ENCODE measurements at regions not wholly inside any gene's neighbourhood (a gene's known extent, or its start where the extent isn't known, plus 50 kb on each side); places are given as distances from the start of the nearest gene placed in this dataset.

DNA sequence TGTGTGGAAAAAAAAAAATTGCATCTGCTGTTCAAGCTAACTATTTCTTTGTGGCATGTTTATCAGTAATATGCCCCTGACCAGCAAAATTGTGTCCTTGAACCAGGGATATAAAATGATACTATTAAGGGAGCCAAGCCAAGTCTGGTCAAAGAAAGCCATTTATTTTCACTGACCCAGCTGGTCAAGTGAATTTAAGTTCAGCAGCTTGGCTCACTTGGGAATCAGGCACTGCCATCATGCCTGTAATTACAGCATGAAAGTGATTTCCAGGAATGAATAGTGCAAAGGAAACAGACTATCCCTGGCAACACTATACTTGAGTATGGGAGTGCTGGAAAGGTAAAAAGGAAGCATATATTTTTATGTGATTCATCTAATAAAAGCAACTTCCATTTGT is 934.6 kb upstream of the CDH8 start:
- H3K9me3 ChIP-seq (replicated peaks; ENCODE audit: low read length), result no peaks in the 10 kb centered on the region

DNA sequence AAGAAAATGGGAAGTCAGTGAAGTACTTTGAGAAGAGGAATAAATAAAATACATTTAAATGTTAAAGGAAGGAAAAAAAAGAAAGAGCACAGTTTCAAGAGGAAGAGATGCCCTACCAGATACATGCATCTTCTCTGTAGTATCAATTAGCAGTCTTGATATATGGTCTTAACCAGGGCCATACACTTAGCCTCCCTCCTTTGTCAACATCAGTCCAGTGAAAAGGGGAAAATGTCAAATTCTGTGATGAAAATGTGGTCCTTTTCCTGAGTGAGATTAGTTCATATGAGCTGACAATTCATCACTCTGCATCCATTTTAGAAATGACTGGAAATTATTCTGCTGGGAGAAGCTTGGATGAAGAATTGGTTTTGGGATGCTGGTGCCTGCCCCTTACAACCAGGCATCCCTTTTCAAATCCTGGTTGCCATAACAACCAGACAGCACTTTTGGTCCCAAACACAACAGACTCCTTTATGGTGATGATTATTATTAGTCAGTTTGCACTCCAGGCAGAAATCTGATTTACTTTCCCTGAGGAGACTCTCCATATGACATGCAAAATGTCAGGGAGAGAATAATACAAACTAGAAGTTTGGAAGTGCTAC is 933.6 kb upstream of the CDH8 start:
- H3K4me3 ChIP-seq (ENCODE audit: low read length), result no peak overlapping the region
- no peaks in the 10 kb centered on the region for H3K27me3 ChIP-seq (ENCODE audit: control insufficient read depth, insufficient read depth, low read length)
- peaks cover 4% of the 10 kb centered on the region for H3K9me3 ChIP-seq (replicated peaks; ENCODE audit: low read length)
- no peak overlapping the region for H3K9ac ChIP-seq (ENCODE audit: low read depth, low read length)
- H3K4me1 ChIP-seq (ENCODE audit: control insufficient read depth, insufficient read depth, low read length), result no peaks in the 10 kb centered on the region
- H3K36me3 ChIP-seq (ENCODE audit: insufficient read depth, low read length), result no peaks in the 10 kb centered on the region
- H3K4me2 ChIP-seq (ENCODE audit: low read length), result no peak overlapping the region

More for the DNA sequence above, 934.6 kb upstream of the CDH8 start:
- no peaks in the 10 kb centered on the region for H3K27me3 ChIP-seq (ENCODE audit: control insufficient read depth, insufficient read depth, low read length)
- no peaks in the 10 kb centered on the region for H3K36me3 ChIP-seq (ENCODE audit: insufficient read depth, low read length)
- H3K4me3 ChIP-seq (ENCODE audit: low read length), result no peak overlapping the region
- no peak overlapping the region for H3K9ac ChIP-seq (ENCODE audit: low read depth, low read length)
- H3K4me2 ChIP-seq (ENCODE audit: low read length), result no peak overlapping the region
- no peaks in the 10 kb centered on the region for H3K4me1 ChIP-seq (ENCODE audit: control insufficient read depth, insufficient read depth, low read length)

DNA sequence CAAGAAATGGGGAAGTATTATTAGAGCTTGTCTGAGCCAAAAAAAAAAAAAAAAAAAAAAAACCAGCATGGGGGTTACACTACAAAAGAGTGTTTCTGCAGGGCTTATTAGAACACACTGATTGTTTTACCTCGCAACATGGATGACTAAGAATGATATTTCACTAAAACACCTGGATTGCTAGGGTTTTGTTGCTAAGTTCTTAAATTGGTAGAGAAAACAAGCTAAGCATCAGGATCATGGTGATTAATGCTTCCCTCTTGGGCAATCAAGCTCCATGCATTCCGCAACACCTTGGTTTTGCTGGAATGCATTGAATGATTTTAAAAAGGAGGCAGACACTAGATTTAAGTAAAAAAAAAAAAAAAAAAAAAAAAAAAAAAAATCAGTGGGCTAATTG is 931.4 kb upstream of the CDH8 start:
- no peaks in the 10 kb centered on the region for H3K36me3 ChIP-seq (ENCODE audit: insufficient read depth, low read length)
- no peaks in the 10 kb centered on the region for H3K4me1 ChIP-seq (ENCODE audit: control insufficient read depth, insufficient read depth, low read length)
- H3K27me3 ChIP-seq (ENCODE audit: control insufficient read depth, insufficient read depth, low read length), result no peaks in the 10 kb centered on the region
- H3K9me3 ChIP-seq (replicated peaks; ENCODE audit: low read length), result peaks cover 4% of the 10 kb centered on the region
- H3K4me2 ChIP-seq (ENCODE audit: low read length), result no peak overlapping the region
- no peak overlapping the region for H3K4me3 ChIP-seq (ENCODE audit: low read length)
- no peak overlapping the region for H3K9ac ChIP-seq (ENCODE audit: low read depth, low read length)

DNA sequence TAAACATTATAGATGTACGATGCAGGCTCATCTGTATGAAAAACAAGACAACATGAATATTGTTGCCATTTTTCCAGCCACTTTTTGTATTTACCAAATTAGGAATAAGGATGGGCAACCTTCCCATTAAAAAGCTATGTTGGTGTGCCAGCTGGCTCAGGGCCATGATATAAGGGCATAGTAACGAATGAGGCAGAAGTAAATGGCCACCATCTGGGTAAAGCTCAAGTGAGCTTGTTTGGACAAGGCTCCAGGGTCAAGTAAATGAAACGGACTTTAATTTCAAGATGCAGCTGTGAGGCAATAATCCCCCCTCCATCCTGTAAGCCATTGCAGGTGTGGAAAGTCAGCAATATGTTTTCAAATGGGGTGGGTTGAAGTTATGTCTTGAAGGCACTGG is 930.9 kb upstream of the CDH8 start:
- H3K9me3 ChIP-seq (replicated peaks; ENCODE audit: low read length), result peaks cover 4% of the 10 kb centered on the region
- no peak overlapping the region for H3K9ac ChIP-seq (ENCODE audit: low read depth, low read length)
- no peaks in the 10 kb centered on the region for H3K36me3 ChIP-seq (ENCODE audit: insufficient read depth, low read length)
- no peak overlapping the region for H3K4me3 ChIP-seq (ENCODE audit: low read length)
- H3K27me3 ChIP-seq (ENCODE audit: control insufficient read depth, insufficient read depth, low read length), result no peaks in the 10 kb centered on the region
- no peaks in the 10 kb centered on the region for H3K4me1 ChIP-seq (ENCODE audit: control insufficient read depth, insufficient read depth, low read length)
- no peak overlapping the region for H3K4me2 ChIP-seq (ENCODE audit: low read length)

DNA sequence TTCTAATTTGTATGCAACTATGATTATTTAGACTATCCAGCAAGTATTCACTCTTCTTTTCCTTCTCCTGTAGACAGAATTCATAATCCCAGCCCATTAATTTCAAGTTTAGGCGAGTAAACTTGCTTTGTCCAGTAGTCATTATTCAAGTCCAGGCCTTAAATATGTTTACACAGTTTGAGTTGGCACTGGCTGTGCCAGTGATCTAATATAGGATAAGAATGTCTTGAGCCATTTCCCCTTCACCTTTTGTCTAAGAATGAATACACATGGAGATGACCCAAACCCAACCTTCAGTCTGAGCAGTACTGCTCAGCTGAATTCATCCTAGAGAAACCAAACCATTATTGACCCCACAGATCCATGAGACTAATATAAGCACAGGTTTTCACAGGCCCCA is 930.4 kb upstream of the CDH8 start:
- no peaks in the 10 kb centered on the region for H3K27me3 ChIP-seq (ENCODE audit: control insufficient read depth, insufficient read depth, low read length)
- H3K4me3 ChIP-seq (ENCODE audit: low read length), result no peak overlapping the region
- H3K4me1 ChIP-seq (ENCODE audit: control insufficient read depth, insufficient read depth, low read length), result no peaks in the 10 kb centered on the region
- H3K36me3 ChIP-seq (ENCODE audit: insufficient read depth, low read length), result no peaks in the 10 kb centered on the region
- no peak overlapping the region for H3K9ac ChIP-seq (ENCODE audit: low read depth, low read length)
- no peak overlapping the region for H3K4me2 ChIP-seq (ENCODE audit: low read length)
- peaks cover 4% of the 10 kb centered on the region for H3K9me3 ChIP-seq (replicated peaks; ENCODE audit: low read length)

DNA sequence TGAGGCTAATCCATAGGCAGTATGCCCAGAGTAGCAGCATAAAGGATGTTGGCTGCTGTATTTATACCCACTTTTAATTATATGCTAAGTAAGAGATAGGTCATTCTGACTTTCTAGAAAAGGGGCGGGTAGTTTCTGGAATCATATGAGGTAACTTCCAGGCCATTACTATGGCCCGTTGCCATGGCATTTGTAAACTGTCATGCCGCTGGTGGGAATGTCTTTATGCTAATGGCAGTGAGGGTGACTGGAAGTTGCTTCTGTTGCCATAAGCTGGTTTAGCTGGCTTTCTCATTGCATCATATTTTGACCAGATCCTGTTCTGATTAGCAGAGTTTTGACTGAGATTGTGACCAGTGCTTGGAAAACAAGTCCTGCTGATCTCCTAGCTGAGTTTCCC is 929.6 kb upstream of the CDH8 start:
- Histone ChIP-seq H3K9me3 (replicated peaks; ENCODE audit: low read length) (peaks cover 4% of the 10 kb centered on the region), H3K4me1 (ENCODE audit: control insufficient read depth, insufficient read depth, low read length) (no peaks in the 10 kb centered on the region), H3K27me3 (ENCODE audit: control insufficient read depth, insufficient read depth, low read length) (no peaks in the 10 kb centered on the region), H3K36me3 (ENCODE audit: insufficient read depth, low read length) (no peaks in the 10 kb centered on the region), H3K4me2 (ENCODE audit: low read length) (no peak overlapping the region), H3K9ac (ENCODE audit: low read depth, low read length) (no peak overlapping the region), H3K4me3 (ENCODE audit: low read length) (no peak overlapping the region)

DNA sequence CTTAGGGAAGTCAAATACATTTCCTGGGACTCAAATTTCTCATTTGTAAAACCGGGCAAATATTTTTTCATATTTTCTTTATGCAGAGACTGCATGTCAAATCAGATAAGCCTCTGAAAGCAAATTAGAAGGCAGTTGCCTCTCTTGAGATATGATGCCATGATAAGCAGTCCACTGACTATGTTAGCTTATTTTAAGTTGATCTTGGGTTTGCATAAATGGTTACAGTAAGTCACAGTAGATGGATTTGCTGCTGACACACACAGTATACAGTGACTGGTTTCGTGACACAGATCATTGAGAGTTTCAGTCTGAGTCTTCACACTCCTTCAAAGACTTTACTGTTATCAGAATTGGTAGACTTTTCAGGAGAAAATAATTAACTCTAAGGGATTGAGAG is 927.6 kb upstream of the CDH8 start:
- no peak overlapping the region for H3K4me3 ChIP-seq (ENCODE audit: low read length)
- no peaks in the 10 kb centered on the region for H3K36me3 ChIP-seq (ENCODE audit: insufficient read depth, low read length)
- no peak overlapping the region for H3K9ac ChIP-seq (ENCODE audit: low read depth, low read length)
- H3K4me2 ChIP-seq (ENCODE audit: low read length), result no peak overlapping the region
- peaks cover 4% of the 10 kb centered on the region for H3K9me3 ChIP-seq (replicated peaks; ENCODE audit: low read length)
- no peaks in the 10 kb centered on the region for H3K4me1 ChIP-seq (ENCODE audit: control insufficient read depth, insufficient read depth, low read length)
- H3K27me3 ChIP-seq (ENCODE audit: control insufficient read depth, insufficient read depth, low read length), result no peaks in the 10 kb centered on the region

DNA sequence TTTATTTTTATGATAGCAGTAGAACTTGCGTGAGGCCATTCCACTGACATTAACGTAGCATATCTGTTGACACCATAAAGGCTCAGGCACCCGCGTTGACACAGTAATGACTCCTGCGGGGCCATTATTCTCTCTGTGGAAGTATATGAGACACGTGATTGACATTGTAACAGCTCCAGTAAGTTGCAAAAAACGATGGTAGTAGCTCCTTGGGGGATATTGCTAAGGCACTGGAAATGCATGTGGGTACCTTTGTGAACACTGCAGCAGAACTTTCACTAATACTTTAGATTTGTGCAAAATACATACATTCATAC is 918.8 kb upstream of the CDH8 start:
- Histone ChIP-seq H3K4me3 (ENCODE audit: low read length) (no peak overlapping the region), H3K27me3 (ENCODE audit: control insufficient read depth, insufficient read depth, low read length) (no peaks in the 10 kb centered on the region), H3K36me3 (ENCODE audit: insufficient read depth, low read length) (no peaks in the 10 kb centered on the region), H3K4me2 (ENCODE audit: low read length) (no peak overlapping the region), H3K4me1 (ENCODE audit: control insufficient read depth, insufficient read depth, low read length) (no peaks in the 10 kb centered on the region), H3K9me3 (replicated peaks; ENCODE audit: low read length) (no peaks in the 10 kb centered on the region), H3K9ac (ENCODE audit: low read depth, low read length) (no peak overlapping the region)

DNA sequence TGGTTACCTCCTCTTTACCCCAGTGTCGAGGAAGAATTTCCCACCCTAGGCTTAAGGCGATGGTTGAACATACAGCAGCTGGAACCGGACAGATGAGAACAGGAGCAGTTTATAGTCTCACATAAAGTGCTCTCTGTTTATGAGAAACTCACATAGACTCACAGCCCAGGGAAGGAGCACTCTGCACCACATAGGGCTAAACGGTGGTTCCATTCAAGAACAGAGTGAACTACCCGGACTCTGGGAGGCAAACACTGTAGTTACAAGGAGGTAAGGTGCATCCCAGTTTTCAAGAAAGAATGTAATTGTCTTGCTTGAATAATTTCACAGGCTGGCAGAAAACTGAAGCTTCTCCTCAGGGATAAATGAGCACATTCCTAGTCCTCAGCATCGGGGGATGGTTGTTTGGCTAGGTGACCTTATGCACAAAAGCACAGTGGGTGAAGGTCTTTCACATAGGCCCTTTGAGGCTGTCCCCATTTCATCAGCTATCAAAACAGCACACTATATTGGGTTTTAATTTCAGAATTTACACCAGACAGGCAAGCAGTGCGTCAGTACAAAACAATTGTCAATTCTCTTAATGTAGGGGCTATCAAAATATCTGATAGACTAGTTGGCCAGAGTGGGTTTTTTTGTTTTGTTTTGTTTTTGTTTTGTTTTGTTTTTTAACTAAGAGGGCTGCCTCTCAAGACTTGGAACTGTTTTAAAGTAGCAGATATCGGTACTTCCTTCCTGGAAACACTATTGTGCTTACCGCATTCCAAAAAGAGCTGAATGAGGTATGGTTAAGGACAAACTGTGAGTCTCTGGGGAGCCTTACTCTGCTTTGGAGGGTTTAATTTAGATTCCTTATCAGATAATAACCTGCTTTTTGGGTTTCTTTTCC is 918.1 kb upstream of the CDH8 start:
- Histone ChIP-seq H3K9ac (ENCODE audit: low read depth, low read length) (no peak overlapping the region), H3K27me3 (ENCODE audit: control insufficient read depth, insufficient read depth, low read length) (no peaks in the 10 kb centered on the region), H3K4me2 (ENCODE audit: low read length) (no peak overlapping the region), H3K36me3 (ENCODE audit: insufficient read depth, low read length) (no peaks in the 10 kb centered on the region), H3K9me3 (replicated peaks; ENCODE audit: low read length) (no peaks in the 10 kb centered on the region), H3K4me1 (ENCODE audit: control insufficient read depth, insufficient read depth, low read length) (no peaks in the 10 kb centered on the region), H3K4me3 (ENCODE audit: low read length) (no peak overlapping the region)

DNA sequence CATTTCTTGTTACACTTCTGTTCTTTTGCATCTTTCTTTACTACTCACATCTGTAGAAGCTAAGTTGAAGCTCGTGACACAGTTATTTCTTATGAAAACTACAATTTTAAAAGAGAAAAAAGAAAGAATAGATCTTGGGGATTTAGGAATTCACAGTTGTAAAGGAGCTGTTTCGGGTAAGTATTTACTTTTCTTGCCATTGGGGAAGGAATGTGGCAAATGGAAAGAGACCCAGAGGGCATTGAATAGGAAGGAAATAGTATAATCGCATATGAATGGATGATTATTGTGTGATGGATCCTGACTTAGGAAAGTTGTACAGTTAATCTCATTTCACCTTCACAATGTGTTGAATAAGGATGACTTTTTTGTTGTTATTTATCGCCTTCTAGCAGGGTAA is 914.1 kb upstream of the CDH8 start:
- Histone ChIP-seq H3K4me2 (ENCODE audit: low read length) (no peak overlapping the region), H3K36me3 (ENCODE audit: insufficient read depth, low read length) (no peaks in the 10 kb centered on the region), H3K9ac (ENCODE audit: low read depth, low read length) (no peak overlapping the region), H3K27me3 (ENCODE audit: control insufficient read depth, insufficient read depth, low read length) (no peaks in the 10 kb centered on the region), H3K4me3 (ENCODE audit: low read length) (no peak overlapping the region), H3K9me3 (replicated peaks; ENCODE audit: low read length) (peaks cover 4% of the 10 kb centered on the region), H3K4me1 (ENCODE audit: control insufficient read depth, insufficient read depth, low read length) (no peaks in the 10 kb centered on the region)

DNA sequence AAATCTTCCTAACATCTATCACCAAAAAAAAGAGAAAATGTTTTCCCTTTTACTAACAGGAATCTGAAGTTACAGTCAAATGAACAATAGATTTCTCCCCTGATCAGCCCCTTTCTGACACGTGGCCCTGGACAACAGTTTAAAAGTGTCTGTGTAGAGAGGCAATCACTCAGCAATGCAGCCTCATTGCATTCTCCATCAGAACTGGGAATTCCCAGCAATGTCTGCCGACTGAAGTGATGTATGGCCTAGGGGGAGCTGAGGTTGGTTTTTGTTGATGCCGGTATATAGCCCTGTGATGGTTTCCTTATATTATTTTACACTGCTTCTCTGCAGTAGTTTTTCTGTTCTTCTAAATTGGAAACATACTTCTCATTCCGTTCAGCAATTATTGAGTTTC is 904.3 kb upstream of the CDH8 start:
- no peak overlapping the region for H3K9ac ChIP-seq (ENCODE audit: low read depth, low read length)
- no peaks in the 10 kb centered on the region for H3K27me3 ChIP-seq (ENCODE audit: control insufficient read depth, insufficient read depth, low read length)
- no peaks in the 10 kb centered on the region for H3K9me3 ChIP-seq (replicated peaks; ENCODE audit: low read length)
- H3K4me3 ChIP-seq (ENCODE audit: low read length), result no peak overlapping the region
- H3K4me2 ChIP-seq (ENCODE audit: low read length), result no peak overlapping the region
- no peaks in the 10 kb centered on the region for H3K4me1 ChIP-seq (ENCODE audit: control insufficient read depth, insufficient read depth, low read length)
- H3K36me3 ChIP-seq (ENCODE audit: insufficient read depth, low read length), result no peaks in the 10 kb centered on the region

DNA sequence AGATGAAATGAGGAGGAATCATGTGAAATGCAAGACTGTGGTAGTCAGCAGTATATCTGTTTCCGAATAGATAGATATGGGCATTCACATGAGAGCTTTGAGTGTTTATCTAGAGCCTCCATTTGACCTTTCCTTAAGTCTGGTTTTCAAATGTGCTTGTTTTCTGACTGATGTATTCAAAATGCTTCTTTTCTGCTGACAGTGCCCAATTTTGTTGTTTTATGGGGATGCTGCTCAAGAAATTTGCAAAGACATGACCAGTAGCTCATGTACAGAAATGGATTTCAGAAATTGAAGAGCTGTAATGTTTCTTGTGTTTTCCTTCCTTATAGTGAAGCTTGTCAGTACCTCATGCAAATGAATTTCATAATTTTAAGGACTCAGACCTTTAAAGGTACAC is 903.4 kb upstream of the CDH8 start:
- Histone ChIP-seq H3K9ac (ENCODE audit: low read depth, low read length) (no peak overlapping the region), H3K27me3 (ENCODE audit: control insufficient read depth, insufficient read depth, low read length) (no peaks in the 10 kb centered on the region), H3K36me3 (ENCODE audit: insufficient read depth, low read length) (no peaks in the 10 kb centered on the region), H3K4me3 (ENCODE audit: low read length) (no peak overlapping the region), H3K4me2 (ENCODE audit: low read length) (no peak overlapping the region), H3K9me3 (replicated peaks; ENCODE audit: low read length) (no peaks in the 10 kb centered on the region), H3K4me1 (ENCODE audit: control insufficient read depth, insufficient read depth, low read length) (no peaks in the 10 kb centered on the region)
